Tibial nerve (tissue), 4 donors: ENCODE measurements at regions not wholly inside any gene's neighbourhood (a gene's known extent, or its start where the extent isn't known, plus 50 kb on each side); places are given as distances from the start of the nearest gene placed in this dataset.

Experiments
- CTCF ChIP-seq, 5 experiments: fragments of 200-600 bp in 3 of 5; fragments of 450-650 bp in 2 of 5; sonication (generic) in 3 of 5; IDR thresholded peaks; one replicate each; pipeline ENCODE4 v1.5.1; 2016 to 2019; ENCODE audit warnings: antibody characterized with exemption in 5 of 5, mild to moderate bottlenecking in 3 of 5, moderate library complexity in 2 of 5
- EP300 ChIP-seq, 2 donors: sonication (generic); formaldehyde crosslinking; IDR thresholded peaks; one replicate each; pipeline ENCODE4 v1.6.1; 2017; ENCODE audit warnings: antibody characterized with exemption in 2 of 2, mild to moderate bottlenecking in 1 of 2

GRCh38 chr18:57956491-57956890 lies 87.5 kb upstream of the NEDD4L start:
- TF ChIP-seq EP300 (IDR thresholded peaks at IDR 0.05), result no peak
- TF ChIP-seq CTCF (IDR thresholded peaks at IDR 0.05), result no peak
